ENCODE measurements at regions not wholly inside any gene's neighbourhood (a gene's known extent, or its start where the extent isn't known, plus 50 kb on each side); places are given as distances from the start of the nearest gene placed in this dataset.

DNA sequence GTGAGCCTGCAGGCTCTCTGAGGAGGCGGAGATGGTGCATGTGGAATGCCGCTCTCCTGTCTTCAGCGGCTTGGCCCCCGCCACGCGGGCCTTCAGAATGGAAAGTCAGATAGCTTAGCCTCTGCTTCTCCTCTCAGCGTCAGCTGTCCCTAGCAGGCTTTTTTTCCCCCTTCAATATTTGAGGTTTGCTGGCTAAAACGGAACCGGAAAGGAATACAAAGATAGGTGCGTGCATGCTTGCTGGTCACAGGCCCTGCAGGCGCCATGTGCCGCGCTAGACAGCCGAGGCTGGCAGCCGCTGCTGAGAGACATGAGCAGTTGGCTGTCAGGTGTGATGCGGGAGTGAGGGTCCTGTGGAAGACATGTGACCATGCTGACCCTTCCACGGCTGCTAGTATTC, 161.2 kb upstream of the COBL start:
- DNase-seq: no peak
- H3K9me3 ChIP-seq: no peaks in the 10 kb centered on the region
- TF ChIP-seq, protein P1, sequence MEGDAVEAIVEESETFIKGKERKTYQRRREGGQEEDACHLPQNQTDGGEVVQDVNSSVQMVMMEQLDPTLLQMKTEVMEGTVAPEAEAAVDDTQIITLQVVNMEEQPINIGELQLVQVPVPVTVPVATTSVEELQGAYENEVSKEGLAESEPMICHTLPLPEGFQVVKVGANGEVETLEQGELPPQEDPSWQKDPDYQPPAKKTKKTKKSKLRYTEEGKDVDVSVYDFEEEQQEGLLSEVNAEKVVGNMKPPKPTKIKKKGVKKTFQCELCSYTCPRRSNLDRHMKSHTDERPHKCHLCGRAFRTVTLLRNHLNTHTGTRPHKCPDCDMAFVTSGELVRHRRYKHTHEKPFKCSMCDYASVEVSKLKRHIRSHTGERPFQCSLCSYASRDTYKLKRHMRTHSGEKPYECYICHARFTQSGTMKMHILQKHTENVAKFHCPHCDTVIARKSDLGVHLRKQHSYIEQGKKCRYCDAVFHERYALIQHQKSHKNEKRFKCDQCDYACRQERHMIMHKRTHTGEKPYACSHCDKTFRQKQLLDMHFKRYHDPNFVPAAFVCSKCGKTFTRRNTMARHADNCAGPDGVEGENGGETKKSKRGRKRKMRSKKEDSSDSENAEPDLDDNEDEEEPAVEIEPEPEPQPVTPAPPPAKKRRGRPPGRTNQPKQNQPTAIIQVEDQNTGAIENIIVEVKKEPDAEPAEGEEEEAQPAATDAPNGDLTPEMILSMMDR (IDR thresholded peaks at IDR 0.05; ENCODE audit: low read depth, low read length): no peak

GRCh38 chr7:51477323-51477722, 160.7 kb upstream of the COBL start:
- no peak for DNase-seq
- Histone ChIP-seq H3K36me3 (no peaks in the 10 kb centered on the region), H3K4me1 (no peaks in the 10 kb centered on the region), H3K4me3 (ENCODE audit: low read depth, low read length) (no peak overlapping the region), H3K9me3 (no peaks in the 10 kb centered on the region), H3K27me3 (no peaks in the 10 kb centered on the region)
- TF ChIP-seq, protein P1 (IDR thresholded peaks at IDR 0.05; ENCODE audit: low read depth, low read length): no peak

More for the DNA sequence above, 161.2 kb upstream of the COBL start:
- Histone ChIP-seq H3K27me3 (no peaks in the 10 kb centered on the region), H3K4me3 (ENCODE audit: low read depth, low read length) (no peak overlapping the region), H3K36me3 (no peaks in the 10 kb centered on the region), H3K4me1 (no peaks in the 10 kb centered on the region)

GRCh38 chr7:51476026-51476425, 159.4 kb upstream of the COBL start:
- H3K4me3 ChIP-seq (ENCODE audit: low read depth, low read length): no peak overlapping the region

GRCh38 chr7:51472873-51473272, 156.3 kb upstream of the COBL start:
- no peak for DNase-seq
- H3K4me1 ChIP-seq: no peaks in the 10 kb centered on the region
- H3K36me3 ChIP-seq: no peaks in the 10 kb centered on the region
- H3K27me3 ChIP-seq: no peaks in the 10 kb centered on the region
- no peaks in the 10 kb centered on the region for H3K9me3 ChIP-seq
- no peak overlapping the region for H3K4me3 ChIP-seq (ENCODE audit: low read depth, low read length)
- TF ChIP-seq, protein P1 (IDR thresholded peaks at IDR 0.05; ENCODE audit: low read depth, low read length): no peak

More at GRCh38 chr7:51476026-51476425, 159.4 kb upstream of the COBL start:
- DNase-seq: no peak
- no peaks in the 10 kb centered on the region for H3K27me3 ChIP-seq
- H3K36me3 ChIP-seq: no peaks in the 10 kb centered on the region
- H3K9me3 ChIP-seq: no peaks in the 10 kb centered on the region
- TF ChIP-seq, protein P1 (IDR thresholded peaks at IDR 0.05; ENCODE audit: low read depth, low read length): no peak
- H3K4me1 ChIP-seq: no peaks in the 10 kb centered on the region

DNA sequence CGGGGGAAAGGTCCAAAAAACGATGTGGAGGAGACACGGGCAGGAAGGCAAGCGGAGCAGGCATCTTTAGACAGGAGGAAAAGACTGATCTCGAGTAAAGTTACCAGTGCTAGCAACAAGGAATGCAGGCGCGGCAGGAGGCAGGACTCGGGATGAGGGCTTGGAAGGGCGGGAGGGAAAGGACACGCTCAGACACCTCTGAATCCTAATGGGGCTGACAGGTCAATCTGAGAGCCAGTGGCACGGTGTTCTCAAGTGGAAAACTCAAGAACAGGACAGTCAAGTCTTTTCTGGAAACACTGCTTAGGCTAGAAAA, 155.3 kb upstream of the COBL start:
- Histone ChIP-seq H3K36me3 (no peaks in the 10 kb centered on the region), H3K9me3 (no peaks in the 10 kb centered on the region), H3K4me1 (no peaks in the 10 kb centered on the region), H3K4me3 (ENCODE audit: low read depth, low read length) (peak overlapping the region; percentile 56), H3K27me3 (no peaks in the 10 kb centered on the region)
- TF ChIP-seq, protein P1 (IDR thresholded peaks at IDR 0.05; ENCODE audit: low read depth, low read length): no peak
- DNase-seq: no peak

DNA sequence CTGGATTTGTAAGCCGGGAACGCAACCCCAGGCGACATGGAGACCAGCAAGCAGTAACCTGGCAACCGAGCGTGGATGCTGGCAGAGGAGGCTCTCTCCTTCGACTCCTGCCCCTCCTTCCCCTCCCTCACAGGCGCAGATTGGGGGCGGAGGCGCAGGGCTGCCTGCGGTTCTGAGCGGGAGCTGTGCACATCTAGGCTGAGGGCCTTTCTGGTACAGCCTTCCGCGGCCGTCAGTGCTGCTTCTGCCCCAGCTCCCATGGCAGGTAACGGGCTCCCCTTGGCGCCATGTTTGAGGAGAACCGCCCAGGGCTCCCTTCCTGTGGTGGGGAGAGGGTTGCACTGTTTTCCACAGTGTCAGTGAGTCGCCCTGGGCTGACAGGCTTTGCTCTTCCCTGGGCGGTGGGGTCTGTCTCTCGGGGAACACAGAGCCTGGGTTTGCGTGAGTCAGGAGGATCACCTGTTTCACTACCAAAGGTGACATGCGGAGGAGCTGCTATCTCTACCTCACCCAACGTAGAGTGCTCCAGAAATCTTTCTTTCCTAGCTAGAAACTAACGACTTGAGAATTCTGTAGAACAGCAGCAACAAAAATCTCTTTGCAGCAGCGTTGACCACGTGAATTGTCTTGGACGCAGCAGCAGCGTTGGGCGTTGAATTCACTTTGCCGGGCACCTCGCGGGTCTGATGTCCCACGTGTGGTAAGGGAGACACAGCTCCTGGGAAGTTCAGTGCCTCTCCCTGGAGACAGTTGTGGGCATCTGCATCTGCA, 154.8 kb upstream of the COBL start:
- TF ChIP-seq, protein P1 (IDR thresholded peaks at IDR 0.05; ENCODE audit: low read depth, low read length): no peak
- H3K27me3 ChIP-seq: no peaks in the 10 kb centered on the region
- H3K4me1 ChIP-seq: no peaks in the 10 kb centered on the region
- no peaks in the 10 kb centered on the region for H3K9me3 ChIP-seq
- H3K36me3 ChIP-seq: no peaks in the 10 kb centered on the region
- peak; percentile 37 for DNase-seq
- H3K4me3 ChIP-seq (ENCODE audit: low read depth, low read length): peak overlapping the region; percentile 56

All from BE2C (cell line).